GM12878 (cell line): ENCODE measurements at regions not wholly inside any gene's neighbourhood (a gene's known extent, or its start where the extent isn't known, plus 50 kb on each side); places are given as distances from the start of the nearest gene placed in this dataset.

Experiments
- ATAC-seq: fragments of 200-7000 bp; cut with Tn5 transposase; 3 replicates; pipeline ENCODE4 v1.9.1; 2020; ENCODE audit warnings: mild to moderate bottlenecking, moderate library complexity
- BruUV-seq: library from RNA; stranded (reverse); fragments of 400-500 nt; replicated peaks from 2 replicates; lab custom pipeline; 2021; lab: Mats Ljungman, UMichigan
- CTCF ChIA-PET: fragments of 300-600 bp; sonication (Branson Sonifier 250); formaldehyde crosslinking; extraction: SDS; loops from one replicate; lab custom pipeline; 2021; ENCODE audit warnings: inconsistent platforms; lab: Yijun Ruan, JAX
- POLR2A ChIA-PET: fragments of 350-600 bp; formaldehyde crosslinking; extraction: SDS; loops from one replicate; lab custom pipeline; 2021; ENCODE audit warnings: inconsistent platforms; lab: Charles Lee
- RAD21 ChIA-PET: fragments of 300-600 bp; sonication (Branson Sonifier 250); formaldehyde crosslinking; loops from one replicate; lab custom pipeline; 2023; ENCODE audit warnings: antibody characterized with exemption; ENCODE audit not compliant: unreplicated experiment; lab: Charles Lee
- SMC1A ChIA-PET: fragments of 300-600 bp; sonication (Branson Sonifier 250); formaldehyde crosslinking; loops from one replicate; lab custom pipeline; 2023; ENCODE audit not compliant: unreplicated experiment, uncharacterized antibody; lab: Charles Lee
- DNase-seq: peaks from one replicate; pipeline ENCODE4 v3.0.0-alpha.2; 2011; ENCODE audit warnings: low read depth, low spot score
- FAIRE-seq: peaks from 3 replicates; lab custom pipeline; 2011; peaks lifted over from hg19 to GRCh38; lab: Jason Lieb, UNC
- H2AFZ ChIP-seq: 2 replicates; pipeline ENCODE4 v1.6.0; 2011; ENCODE audit warnings: low read depth, low read length, control low read depth; ENCODE audit not compliant: control insufficient read depth
- H3K27ac ChIP-seq: 2 replicates; pipeline ENCODE4 v1.5.1; 2011; ENCODE audit warnings: control low read depth; ENCODE audit not compliant: control insufficient read depth, insufficient read depth
- H3K27me3 ChIP-seq, 2 experiments: replicated peaks in 1 of 2; 2 replicates each; pipeline versions ENCODE4 v1.6.0 to v1.6.1; 2011; ENCODE audit warnings: low read length in 1 of 2; ENCODE audit not compliant: control insufficient read depth in 2 of 2, insufficient read depth in 2 of 2
- H3K36me3 ChIP-seq, 2 experiments: 2 replicates each; pipeline ENCODE4 v1.5.1; 2011; ENCODE audit warnings: low read length in 1 of 2; ENCODE audit not compliant: control insufficient read depth in 2 of 2, insufficient read depth in 2 of 2
- H3K4me1 ChIP-seq: 2 replicates; pipeline ENCODE4 v1.6.1; 2011; ENCODE audit warnings: mild to moderate bottlenecking, low read length, moderate library complexity, mixed read lengths; ENCODE audit not compliant: control insufficient read depth, insufficient read depth
- H3K4me2 ChIP-seq: 2 replicates; pipeline ENCODE4 v1.6.0; 2011; ENCODE audit warnings: control low read depth; ENCODE audit not compliant: control insufficient read depth, insufficient read depth
- H3K4me3 ChIP-seq: fragments of 200-600 bp; sonication (generic); 2 replicates; pipeline ENCODE4 v1.5.1; 2016
- H3K79me2 ChIP-seq: 2 replicates; pipeline ENCODE4 v1.6.0; 2011; ENCODE audit warnings: low read length; ENCODE audit not compliant: control insufficient read depth, insufficient read depth
- H3K9ac ChIP-seq: 2 replicates; pipeline ENCODE4 v1.8.0; 2011; ENCODE audit warnings: low read length, control low read depth, mixed read lengths; ENCODE audit not compliant: control insufficient read depth, insufficient read depth
- H3K9me3 ChIP-seq: replicated peaks from 3 replicates; pipeline ENCODE4 v1.5.1; 2011; ENCODE audit warnings: mild to moderate bottlenecking, low read length; ENCODE audit not compliant: control insufficient read depth, insufficient read depth
- H4K20me1 ChIP-seq: 2 replicates; pipeline ENCODE4 v1.6.0; 2011; ENCODE audit not compliant: control insufficient read depth, insufficient read depth
- BHLHE40 ChIP-seq, 2 experiments: fragments of 450-650 bp in 1 of 2; IDR thresholded peaks; 2 replicates each; pipeline ENCODE4 v1.6.1; 2011 to 2017; ENCODE audit warnings: low read depth in 2 of 2, borderline replicate concordance in 1 of 2, improper control_type of control experiment in 1 of 2, low read length in 1 of 2, mild to moderate bottlenecking in 1 of 2
- FOS ChIP-seq: IDR thresholded peaks from 3 replicates; pipeline ENCODE4 v1.6.1; 2011; ENCODE audit warnings: borderline replicate concordance; ENCODE audit not compliant: insufficient read length; ENCODE audit errors: extremely low read depth
- KAT2A ChIP-seq: conservative IDR thresholded peaks from 2 replicates; pipeline ENCODE4 v1.6.1; 2011; ENCODE audit warnings: low read depth, low read length; ENCODE audit not compliant: control insufficient read depth
- MXI1 ChIP-seq: fragments of 150-350 bp; IDR thresholded peaks from 2 replicates; pipeline ENCODE4 v1.6.1; 2011; ENCODE audit warnings: low read depth, mild to moderate bottlenecking, inconsistent platforms, low read length, improper control_type of control experiment
- MYB ChIP-seq: fragments of 150-350 bp; IDR thresholded peaks from 2 replicates; pipeline ENCODE4 v1.6.1; 2014; ENCODE audit warnings: mild to moderate bottlenecking, low read depth, low read length, borderline replicate concordance
- NFYA ChIP-seq: IDR thresholded peaks from 2 replicates; pipeline ENCODE4 v1.6.1; 2011; ENCODE audit warnings: low read depth, mild to moderate bottlenecking, low read length, improper control_type of control experiment, borderline replicate concordance
- POLR2AphosphoS2 ChIP-seq: IDR thresholded peaks from 2 replicates; pipeline ENCODE4 v1.6.1; 2011; ENCODE audit warnings: low read depth, mild to moderate bottlenecking, low read length, improper control_type of control experiment, moderate library complexity
- RB1 ChIP-seq: fragments of 450-650 bp; formaldehyde crosslinking; IDR thresholded peaks from 2 replicates; pipeline ENCODE4 v1.6.1; 2017; ENCODE audit warnings: mild to moderate bottlenecking, borderline replicate concordance
- RELA ChIP-seq: fragments of 450-650 bp; IDR thresholded peaks from 2 replicates; pipeline ENCODE4 v1.8.0; 2014; ENCODE audit warnings: borderline replicate concordance; ENCODE audit not compliant: partially characterized antibody
- SREBF2 ChIP-seq: IDR thresholded peaks from 2 replicates; pipeline ENCODE4 v1.6.1; 2012; ENCODE audit warnings: mild to moderate bottlenecking, low read length
- WRNIP1 ChIP-seq: IDR thresholded peaks from 2 replicates; pipeline ENCODE4 v1.6.1; 2011; ENCODE audit warnings: low read depth, low read length, improper control_type of control experiment, borderline replicate concordance
- WGBS: methylation state at CpG from one replicate; pipeline ENCODE4 v1.1.6; 2016; ENCODE audit warnings: low lambda C conversion rate; ENCODE audit not compliant: insufficient replicate concordance, insufficient coverage; ENCODE audit errors: missing lambda C conversion rate; 5-methylcytosine and 5-hydroxymethylcytosine counted together
- in situ Hi-C: fragments of 300-500 bp; cut with MboI; formaldehyde crosslinking; loops from 9 replicates; pipeline ENCODE4 v1.14.3; 2018; ENCODE audit warnings: mixed read lengths
- intact Hi-C: fragments of 100-400 bp; cut with micrococcal nuclease; formaldehyde crosslinking; loops from one replicate; pipeline ENCODE4 v1.14.2; 2022; ENCODE audit not compliant: unreplicated experiment
- TF ChIP-seq, protein P1 (sequence below): fragments of 450-650 bp; IDR thresholded peaks from 2 replicates; pipeline ENCODE4 v1.6.1; 2016; ENCODE audit warnings: mild to moderate bottlenecking
- TF ChIP-seq, protein P2 (sequence below): IDR thresholded peaks from 2 replicates; pipeline ENCODE4 v1.6.1; 2011; ENCODE audit warnings: mild to moderate bottlenecking, low read depth, low read length, moderate library complexity; ENCODE audit not compliant: insufficient replicate concordance

DNA sequence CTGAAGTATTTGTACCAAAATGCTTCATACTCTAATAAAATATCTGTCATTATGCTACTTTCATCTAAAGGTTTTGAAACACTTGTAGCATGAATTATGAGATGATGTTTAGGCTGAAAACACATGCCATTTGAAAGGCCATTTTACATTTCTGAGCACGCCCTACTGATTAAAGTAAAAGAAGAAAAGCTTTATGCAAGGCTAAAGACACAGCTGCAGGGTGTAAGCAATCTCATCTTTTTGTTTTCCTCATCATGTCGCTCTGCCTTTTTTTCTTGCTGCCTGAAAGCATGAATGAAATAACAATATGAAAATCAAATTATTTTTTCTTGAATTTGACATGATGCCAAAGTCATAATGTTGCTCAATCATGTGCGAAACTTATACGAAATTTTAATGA lies 148.6 kb upstream of the ARG1 start:
- ChIA-PET CTCF (interaction anchor here (0.5 kb wide), 1 partner anchor 15 kb away, joined by 3 read pairs; no protein-coding TSS in a partner anchor), POLR2A (no interaction called here), RAD21 (no interaction called here), SMC1A (no interaction called here)
- H3K27ac ChIP-seq, result no peak overlapping the region
- 53% methylated on average over 4 of the region's 4 CpGs for WGBS
- no peak overlapping the region for H3K4me3 ChIP-seq
- H3K4me2 ChIP-seq, result no peak overlapping the region
- DNase-seq (no peak), FAIRE-seq (no peak), ATAC-seq (no peak)
- TF ChIP-seq FOS (no peak), NFYA (no peak), KAT2A (no peak), BHLHE40 (IDR thresholded peaks at IDR 0.05; ENCODE audit: borderline replicate concordance in 1 of 2, low read depth in 2 of 2, low read length in 1 of 2) (no peak), MYB (no peak), SREBF2 (no peak), WRNIP1 (no peak), POLR2AphosphoS2 (no peak), RELA (no peak), MXI1 (no peak), RB1 (no peak)
- TF ChIP-seq, protein P1, sequence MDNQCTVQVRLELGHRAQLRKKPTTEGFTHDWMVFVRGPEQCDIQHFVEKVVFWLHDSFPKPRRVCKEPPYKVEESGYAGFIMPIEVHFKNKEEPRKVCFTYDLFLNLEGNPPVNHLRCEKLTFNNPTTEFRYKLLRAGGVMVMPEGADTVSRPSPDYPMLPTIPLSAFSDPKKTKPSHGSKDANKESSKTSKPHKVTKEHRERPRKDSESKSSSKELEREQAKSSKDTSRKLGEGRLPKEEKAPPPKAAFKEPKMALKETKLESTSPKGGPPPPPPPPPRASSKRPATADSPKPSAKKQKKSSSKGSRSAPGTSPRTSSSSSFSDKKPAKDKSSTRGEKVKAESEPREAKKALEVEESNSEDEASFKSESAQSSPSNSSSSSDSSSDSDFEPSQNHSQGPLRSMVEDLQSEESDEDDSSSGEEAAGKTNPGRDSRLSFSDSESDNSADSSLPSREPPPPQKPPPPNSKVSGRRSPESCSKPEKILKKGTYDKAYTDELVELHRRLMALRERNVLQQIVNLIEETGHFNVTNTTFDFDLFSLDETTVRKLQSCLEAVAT, result no peak
- TF ChIP-seq, protein P2, sequence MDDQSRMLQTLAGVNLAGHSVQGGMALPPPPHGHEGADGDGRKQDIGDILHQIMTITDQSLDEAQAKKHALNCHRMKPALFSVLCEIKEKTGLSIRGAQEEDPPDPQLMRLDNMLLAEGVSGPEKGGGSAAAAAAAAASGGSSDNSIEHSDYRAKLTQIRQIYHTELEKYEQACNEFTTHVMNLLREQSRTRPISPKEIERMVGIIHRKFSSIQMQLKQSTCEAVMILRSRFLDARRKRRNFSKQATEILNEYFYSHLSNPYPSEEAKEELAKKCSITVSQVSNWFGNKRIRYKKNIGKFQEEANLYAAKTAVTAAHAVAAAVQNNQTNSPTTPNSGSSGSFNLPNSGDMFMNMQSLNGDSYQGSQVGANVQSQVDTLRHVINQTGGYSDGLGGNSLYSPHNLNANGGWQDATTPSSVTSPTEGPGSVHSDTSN, result no peak
- no peaks in the 10 kb centered on the region for H3K36me3 ChIP-seq
- no peak overlapping the region for H2AFZ ChIP-seq
- H3K27me3 ChIP-seq, result no peaks in the 10 kb centered on the region
- intact Hi-C loops (no loop called here), in situ Hi-C loops (no loop called here)
- H3K79me2 ChIP-seq, result no peaks in the 10 kb centered on the region
- H4K20me1 ChIP-seq, result no peaks in the 10 kb centered on the region
- no peaks in the 10 kb centered on the region for H3K9me3 ChIP-seq
- BruUV-seq, result no TSS peak
- no peak overlapping the region for H3K9ac ChIP-seq
- H3K4me1 ChIP-seq, result no peaks in the 10 kb centered on the region
